MCF 10A (cell line): ENCODE measurements at regions not wholly inside any gene's neighbourhood (a gene's known extent, or its start where the extent isn't known, plus 50 kb on each side); places are given as distances from the start of the nearest gene placed in this dataset.
A peak's percentile ranks its signal among the peaks of the same experiment; 100 is the strongest.
"Not testable (repeated sequence)": the region's sequence is repeated elsewhere in the genome, so short reads cannot be mapped to it uniquely, and the experiment has no call there.

Source experiments
- BruUV-seq: library from RNA; stranded (reverse); fragments of 400-500 nt; replicated peaks from 2 replicates; lab custom pipeline; 2021; lab: Mats Ljungman, UMichigan
- CTCF ChIA-PET: fragments of 300-600 bp; sonication (Branson Sonifier 250); formaldehyde crosslinking; extraction: SDS; loops from one replicate; lab custom pipeline; 2021; ENCODE audit warnings: antibody characterized with exemption, inconsistent platforms; lab: Yijun Ruan, JAX
- POLR2A ChIA-PET: fragments of 300-600, 350-650 bp; sonication (Branson Sonifier 250); formaldehyde crosslinking; extraction: SDS; loops from one replicate; lab custom pipeline; 2020; ENCODE audit warnings: antibody characterized with exemption, inconsistent platforms; lab: Yijun Ruan, JAX
- DNase-seq: peaks from one replicate; pipeline ENCODE4 v3.0.0-alpha.2; 2018; ENCODE audit not compliant: unreplicated experiment
- H3K27ac Mint-ChIP-seq: one replicate; pipeline ENCODE4 v1.8.0; 2022; ENCODE audit warnings: mild to moderate bottlenecking, low read depth, mixed read lengths; ENCODE audit not compliant: unreplicated experiment
- H3K27me3 Mint-ChIP-seq: one replicate; pipeline ENCODE4 v1.8.0; 2022; ENCODE audit warnings: mixed read lengths; ENCODE audit not compliant: insufficient read depth, unreplicated experiment
- H3K36me3 Mint-ChIP-seq: one replicate; pipeline ENCODE4 v1.8.0; 2022; ENCODE audit warnings: mild to moderate bottlenecking, moderate library complexity, mixed read lengths; ENCODE audit not compliant: insufficient read depth, unreplicated experiment
- H3K4me1 Mint-ChIP-seq: one replicate; pipeline ENCODE4 v1.8.0; 2022; ENCODE audit warnings: mixed read lengths; ENCODE audit not compliant: insufficient read depth, unreplicated experiment
- H3K4me3 Mint-ChIP-seq: one replicate; pipeline ENCODE4 v1.8.0; 2022; ENCODE audit warnings: mild to moderate bottlenecking, moderate library complexity, mixed read lengths; ENCODE audit not compliant: unreplicated experiment
- H3K9me3 Mint-ChIP-seq: one replicate; pipeline ENCODE4 v1.8.0; 2022; ENCODE audit warnings: mixed read lengths; ENCODE audit not compliant: unreplicated experiment
- CTCF ChIP-seq: fragments of 200-600 bp; IDR thresholded peaks from one replicate; pipeline ENCODE4 v1.8.0; 2022; ENCODE audit warnings: antibody characterized with exemption, mild to moderate bottlenecking; ENCODE audit not compliant: unreplicated experiment
- intact Hi-C: fragments of 100-400 bp; cut with micrococcal nuclease; formaldehyde crosslinking; loops from 2 replicates; pipeline ENCODE4 v1.14.1; 2022

DNA sequence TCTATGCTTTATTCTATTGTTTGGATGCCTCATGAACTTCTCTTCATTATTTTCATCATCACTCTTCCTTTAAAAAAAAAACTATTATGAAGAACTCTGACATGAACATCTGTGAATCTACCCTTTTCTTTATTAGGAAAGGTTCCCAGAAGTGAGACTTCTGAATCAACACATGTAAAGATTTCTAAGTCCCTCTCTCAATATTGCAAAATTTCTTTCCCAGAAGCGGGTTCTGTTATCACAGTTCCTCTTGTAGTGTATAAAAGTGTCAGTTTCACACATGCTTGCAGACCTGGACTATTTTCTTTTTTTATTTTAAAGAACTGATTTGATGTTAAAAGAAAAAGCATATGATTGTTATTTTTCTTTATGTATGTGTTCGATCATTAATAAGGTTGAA is 330.8 kb upstream of the KLF3 start:
- DNase-seq, result no peak
- Mint-ChIP-seq H3K9me3 (no peaks in the 10 kb centered on the region), H3K27ac (no peak overlapping the region), H3K4me3 (no peak overlapping the region), H3K36me3 (no peaks in the 10 kb centered on the region), H3K4me1 (peaks cover 19% of the 10 kb centered on the region), H3K27me3 (no peaks in the 10 kb centered on the region)
- BruUV-seq, result no TSS peak
- ChIA-PET POLR2A (no interaction called here), CTCF (interaction anchor here (0.7 kb wide), 1 partner anchor 32 kb away, joined by 3 read pairs; no protein-coding TSS in a partner anchor)
- intact Hi-C loops, result no loop called here
- no peak for TF ChIP-seq CTCF

GRCh38 chr4:38334791-38335190 is 329.2 kb upstream of the KLF3 start:
- BruUV-seq, result no TSS peak
- ChIA-PET CTCF (no interaction called here), POLR2A (interaction anchor here (1.0 to 1.3 kb wide), 5 partner anchors 11 to 56 kb away, joined by 3 to 10 read pairs (median 5); no protein-coding TSS in a partner anchor)
- Mint-ChIP-seq H3K27me3 (no peaks in the 10 kb centered on the region), H3K27ac (peak overlapping the region; percentile 13), H3K4me3 (no peak overlapping the region), H3K4me1 (peaks cover 12% of the 10 kb centered on the region), H3K9me3 (peaks cover 13% of the 10 kb centered on the region), H3K36me3 (no peaks in the 10 kb centered on the region)
- TF ChIP-seq CTCF, result no peak
- intact Hi-C loops, result no loop called here
- peak; percentile 39 for DNase-seq

GRCh38 chr4:38338939-38339338 is 325.1 kb upstream of the KLF3 start:
- POLR2A ChIA-PET, result interaction anchor here (1.5 kb wide), 1 partner anchor 32 kb away, joined by 3 read pairs; no protein-coding TSS in a partner anchor
- Mint-ChIP-seq H3K9me3 (peaks cover 13% of the 10 kb centered on the region), H3K4me1 (peaks cover 12% of the 10 kb centered on the region)
- CTCF ChIA-PET, result interaction anchor here (0.6 kb wide), 1 partner anchor 9 kb away, joined by 3 read pairs; no protein-coding TSS in a partner anchor
- H3K27ac Mint-ChIP-seq, BruUV-seq, DNase-seq, H3K27me3 Mint-ChIP-seq, H3K4me3 Mint-ChIP-seq, H3K36me3 Mint-ChIP-seq, intact Hi-C loops: not testable (repeated sequence)

DNA sequence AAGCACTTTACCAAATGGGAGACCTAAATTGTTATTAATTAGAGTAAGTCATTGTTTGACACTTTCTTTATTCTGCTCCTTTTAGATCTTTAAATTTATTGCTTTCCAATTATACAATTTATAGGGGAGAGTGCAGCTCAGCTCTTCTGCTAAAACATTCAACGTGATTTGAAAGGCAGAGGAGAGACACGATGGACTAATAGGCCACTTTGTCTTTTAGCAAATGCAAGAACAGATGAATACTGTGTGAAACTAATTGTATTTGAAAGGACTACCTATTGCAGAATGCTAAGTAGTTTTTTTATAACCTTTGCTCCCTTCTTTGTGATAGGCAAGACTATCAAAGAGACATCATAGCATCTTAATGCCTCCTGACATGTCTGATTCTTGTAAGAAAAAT is 320.4 kb upstream of the KLF3 start:
- ChIA-PET CTCF (interaction anchor here (0.6 kb wide), 1 partner anchor 29 kb away, joined by 3 read pairs; no protein-coding TSS in a partner anchor), POLR2A (no interaction called here)
- no peak for TF ChIP-seq CTCF
- no peaks in the 10 kb centered on the region for H3K27me3 Mint-ChIP-seq
- intact Hi-C loops, result no loop called here
- H3K9me3 Mint-ChIP-seq, result peaks cover 24% of the 10 kb centered on the region
- no TSS peak for BruUV-seq
- no peak overlapping the region for H3K27ac Mint-ChIP-seq
- H3K4me1 Mint-ChIP-seq, result peaks cover 6% of the 10 kb centered on the region
- no peaks in the 10 kb centered on the region for H3K36me3 Mint-ChIP-seq
- no peak overlapping the region for H3K4me3 Mint-ChIP-seq
- DNase-seq, result no peak
